ENCODE measurements at regions not wholly inside any gene's neighbourhood (a gene's known extent, or its start where the extent isn't known, plus 50 kb on each side); places are given as distances from the start of the nearest gene placed in this dataset.

DNA sequence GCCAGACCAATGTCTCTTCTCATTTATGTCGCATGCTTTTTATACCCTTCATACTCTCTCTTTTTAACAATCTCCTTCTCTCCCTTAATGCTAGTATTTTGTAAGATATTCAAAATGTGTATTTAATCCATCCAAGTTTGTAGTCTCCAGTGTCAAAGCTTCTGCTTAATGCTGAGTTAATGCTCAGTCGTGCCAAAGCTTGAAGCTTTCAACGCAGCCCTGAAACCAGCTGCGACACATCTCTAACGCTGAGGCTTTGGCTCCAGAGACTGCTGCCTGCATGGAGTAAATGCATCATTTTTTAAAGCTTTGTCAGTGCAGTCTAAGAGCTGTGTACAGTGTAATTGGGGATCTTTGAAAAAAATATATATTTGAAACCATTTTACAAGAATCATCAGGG, 2108.8 kb upstream of the PIK3C3 start:
- in situ Hi-C loops (cut with MboI; ENCODE audit: low pct_unique_long_range_greater_than_20kb, low sequenced_read_pairs, unreplicated experiment) = no loop called here
- TF ChIP-seq, protein P1, sequence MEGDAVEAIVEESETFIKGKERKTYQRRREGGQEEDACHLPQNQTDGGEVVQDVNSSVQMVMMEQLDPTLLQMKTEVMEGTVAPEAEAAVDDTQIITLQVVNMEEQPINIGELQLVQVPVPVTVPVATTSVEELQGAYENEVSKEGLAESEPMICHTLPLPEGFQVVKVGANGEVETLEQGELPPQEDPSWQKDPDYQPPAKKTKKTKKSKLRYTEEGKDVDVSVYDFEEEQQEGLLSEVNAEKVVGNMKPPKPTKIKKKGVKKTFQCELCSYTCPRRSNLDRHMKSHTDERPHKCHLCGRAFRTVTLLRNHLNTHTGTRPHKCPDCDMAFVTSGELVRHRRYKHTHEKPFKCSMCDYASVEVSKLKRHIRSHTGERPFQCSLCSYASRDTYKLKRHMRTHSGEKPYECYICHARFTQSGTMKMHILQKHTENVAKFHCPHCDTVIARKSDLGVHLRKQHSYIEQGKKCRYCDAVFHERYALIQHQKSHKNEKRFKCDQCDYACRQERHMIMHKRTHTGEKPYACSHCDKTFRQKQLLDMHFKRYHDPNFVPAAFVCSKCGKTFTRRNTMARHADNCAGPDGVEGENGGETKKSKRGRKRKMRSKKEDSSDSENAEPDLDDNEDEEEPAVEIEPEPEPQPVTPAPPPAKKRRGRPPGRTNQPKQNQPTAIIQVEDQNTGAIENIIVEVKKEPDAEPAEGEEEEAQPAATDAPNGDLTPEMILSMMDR (IDR thresholded peaks at IDR 0.05; ENCODE audit: extremely low read depth, insufficient read depth, missing control alignments) = no peak
- no peak for DNase-seq (ENCODE audit: low spot score)

- no peak for DNase-seq (ENCODE audit: low spot score)
- in situ Hi-C loops (cut with MboI; ENCODE audit: low pct_unique_long_range_greater_than_20kb, low sequenced_read_pairs, unreplicated experiment) = no loop called here
- TF ChIP-seq, protein P1 (IDR thresholded peaks at IDR 0.05; ENCODE audit: extremely low read depth, insufficient read depth, missing control alignments) = no peak
These were observed 2109.4 kb upstream of the PIK3C3 start for GRCh38 chr18:39845631-39846030.

- DNase-seq (ENCODE audit: low spot score) = no peak
- TF ChIP-seq, protein P1 (IDR thresholded peaks at IDR 0.05; ENCODE audit: extremely low read depth, insufficient read depth, missing control alignments) = no peak
- in situ Hi-C loops (cut with MboI; ENCODE audit: low pct_unique_long_range_greater_than_20kb, low sequenced_read_pairs, unreplicated experiment) = no loop called here
These were observed 2109.9 kb upstream of the PIK3C3 start for GRCh38 chr18:39845106-39845505.

- TF ChIP-seq, protein P1 (IDR thresholded peaks at IDR 0.05; ENCODE audit: extremely low read depth, insufficient read depth, missing control alignments) = no peak
- in situ Hi-C loops (cut with MboI; ENCODE audit: low pct_unique_long_range_greater_than_20kb, low sequenced_read_pairs, unreplicated experiment) = no loop called here
- no peak for DNase-seq (ENCODE audit: low spot score)
These were observed 2111.5 kb upstream of the PIK3C3 start for GRCh38 chr18:39843546-39843945.

GRCh38 chr18:39842366-39842914, 2112.6 kb upstream of the PIK3C3 start:
- in situ Hi-C loops (cut with MboI; ENCODE audit: low pct_unique_long_range_greater_than_20kb, low sequenced_read_pairs, unreplicated experiment) = no loop called here
- TF ChIP-seq, protein P1 (IDR thresholded peaks at IDR 0.05; ENCODE audit: extremely low read depth, insufficient read depth, missing control alignments) = no peak
- no peak for DNase-seq (ENCODE audit: low spot score)

- no peak for DNase-seq (ENCODE audit: low spot score)
- TF ChIP-seq, protein P1 (IDR thresholded peaks at IDR 0.05; ENCODE audit: extremely low read depth, insufficient read depth, missing control alignments) = no peak
- in situ Hi-C loops (cut with MboI; ENCODE audit: low pct_unique_long_range_greater_than_20kb, low sequenced_read_pairs, unreplicated experiment) = no loop called here
These were observed 2113.3 kb upstream of the PIK3C3 start for GRCh38 chr18:39841482-39842365.
